ENCODE measurements at regions not wholly inside any gene's neighbourhood (a gene's known extent, or its start where the extent isn't known, plus 50 kb on each side); places are given as distances from the start of the nearest gene placed in this dataset.
"Not testable (repeated sequence)": the region's sequence is repeated elsewhere in the genome, so short reads cannot be mapped to it uniquely, and the experiment has no call there.

- Histone ChIP-seq H3K4me3 (no peak overlapping the region), H3K27ac (no peak overlapping the region)
Observed at GRCh38 chr11:96680211-96681018, 290.6 kb downstream of the JRKL start.

- Histone ChIP-seq H3K4me3 (no peak overlapping the region), H3K27ac (no peak overlapping the region)
Observed at GRCh38 chr11:96681019-96681716, 291.4 kb downstream of the JRKL start.

- no peak overlapping the region for H3K4me3 ChIP-seq
- no peak overlapping the region for H3K27ac ChIP-seq
Observed at GRCh38 chr11:96694338-96694737, 304.5 kb downstream of the JRKL start.

GRCh38 chr11:96696731-96697130 lies 306.9 kb downstream of the JRKL start:
- Histone ChIP-seq H3K27ac (no peak overlapping the region), H3K4me3 (no peak overlapping the region)

GRCh38 chr11:96697466-96697865 lies 307.7 kb downstream of the JRKL start:
- H3K4me3 ChIP-seq, result no peak overlapping the region
- no peak overlapping the region for H3K27ac ChIP-seq

- no peak overlapping the region for H3K4me3 ChIP-seq
- H3K27ac ChIP-seq, result no peak overlapping the region
Observed at GRCh38 chr11:96704847-96705246, 315.0 kb downstream of the JRKL start.

- H3K27ac ChIP-seq, result no peak overlapping the region
- no peak overlapping the region for H3K4me3 ChIP-seq
Observed at GRCh38 chr11:96706761-96707160, 316.9 kb downstream of the JRKL start.

- no peak overlapping the region for H3K4me3 ChIP-seq
- H3K27ac ChIP-seq, result no peak overlapping the region
Observed at GRCh38 chr11:96707273-96707672, 317.5 kb downstream of the JRKL start.

GRCh38 chr11:96708219-96708878 lies 318.5 kb downstream of the JRKL start:
- no peak overlapping the region for H3K27ac ChIP-seq
- no peak overlapping the region for H3K4me3 ChIP-seq

- Histone ChIP-seq H3K4me3 (no peak overlapping the region), H3K27ac (no peak overlapping the region)
Observed at GRCh38 chr11:96713301-96713700, 323.5 kb downstream of the JRKL start.

- Histone ChIP-seq H3K27ac (no peak overlapping the region), H3K4me3 (no peak overlapping the region)
Observed at GRCh38 chr11:96714689-96715088, 324.9 kb downstream of the JRKL start.

- Histone ChIP-seq H3K4me3 (no peak overlapping the region), H3K27ac (no peak overlapping the region)
Observed at GRCh38 chr11:96715208-96715607, 325.4 kb downstream of the JRKL start.

GRCh38 chr11:96736601-96737000 lies 346.8 kb downstream of the JRKL start:
- H3K4me3 ChIP-seq, result no peak overlapping the region
- H3K27ac ChIP-seq, result no peak overlapping the region

GRCh38 chr11:96738311-96738710 lies 348.5 kb downstream of the JRKL start:
- H3K27ac ChIP-seq, result no peak overlapping the region
- H3K4me3 ChIP-seq, result no peak overlapping the region

GRCh38 chr11:96741068-96741467 lies 351.3 kb downstream of the JRKL start:
- no peak overlapping the region for H3K27ac ChIP-seq

GRCh38 chr11:96744697-96745096 lies 354.9 kb downstream of the JRKL start:
- H3K4me3 ChIP-seq, result no peak overlapping the region
- H3K27ac ChIP-seq, result no peak overlapping the region

More at GRCh38 chr11:96741068-96741467, 351.3 kb downstream of the JRKL start:
- H3K4me3 ChIP-seq, result no peak overlapping the region

GRCh38 chr11:96748639-96749370 lies 359.0 kb downstream of the JRKL start:
- Histone ChIP-seq H3K4me3 (no peak overlapping the region), H3K27ac (peak overlapping the region in 5 of 21 experiments; percentile 6 to 76 (median 51))

GRCh38 chr11:96751807-96752206 lies 362.0 kb downstream of the JRKL start:
- H3K4me3 ChIP-seq, H3K27ac ChIP-seq: not testable (repeated sequence)

- no peak overlapping the region for H3K4me3 ChIP-seq
- peak overlapping the region in 2 of 21 experiments; percentile 13 to 19 for H3K27ac ChIP-seq
Observed at GRCh38 chr11:96752221-96752620, 362.4 kb downstream of the JRKL start.

GRCh38 chr11:96753997-96754396 lies 364.2 kb downstream of the JRKL start:
- Histone ChIP-seq H3K27ac (no peak overlapping the region), H3K4me3 (no peak overlapping the region)
